H1 (cell line): ENCODE measurements at regions not wholly inside any gene's neighbourhood (a gene's known extent, or its start where the extent isn't known, plus 50 kb on each side); places are given as distances from the start of the nearest gene placed in this dataset.

Source experiments
- CTCF ChIA-PET: fragments of 300-600 bp; sonication (Branson Sonifier 250); formaldehyde crosslinking; loops from one replicate; lab custom pipeline; 2021; ENCODE audit not compliant: partially characterized antibody; lab: Charles Lee
- POLR2A ChIA-PET: fragments of 300-600 bp; sonication (Branson Sonifier 250); formaldehyde crosslinking; loops from one replicate; lab custom pipeline; 2021; ENCODE audit warnings: inconsistent platforms; ENCODE audit not compliant: partially characterized antibody; lab: Charles Lee
- DNase-seq, 2 experiments: peaks; one replicate each; pipeline versions ENCODE4 v3.0.0 to v3.0.0-alpha.2; 2010 to 2022; ENCODE audit warnings: low spot score in 2 of 2, low read depth in 1 of 2, mixed read lengths in 1 of 2
- FAIRE-seq: peaks from 2 replicates; lab custom pipeline; 2011; peaks lifted over from hg19 to GRCh38; lab: Jason Lieb, UNC
- H2AFZ ChIP-seq: 2 replicates; pipeline ENCODE4 v1.8.1; 2012; ENCODE audit warnings: low read length, inconsistent platforms
- H2AK5ac ChIP-seq: 2 replicates; pipeline ENCODE4 v1.6.1; 2013; ENCODE audit warnings: low read depth, low read length
- H2BK120ac ChIP-seq: replicated peaks from 2 replicates; pipeline ENCODE3; 2013; ENCODE audit warnings: low read depth, low read length, inconsistent platforms
- H2BK12ac ChIP-seq: 2 replicates; pipeline ENCODE4 v1.6.1; 2013; ENCODE audit warnings: low read depth, low read length
- H2BK15ac ChIP-seq: 2 replicates; pipeline ENCODE4 v1.6.1; 2013; ENCODE audit warnings: low read length
- H2BK20ac ChIP-seq: 2 replicates; pipeline ENCODE4 v1.6.1; 2013; ENCODE audit warnings: low read length
- H2BK5ac ChIP-seq: 2 replicates; pipeline ENCODE4 v1.6.1; 2013; ENCODE audit warnings: low read depth, low read length
- H3K14ac ChIP-seq: 2 replicates; pipeline ENCODE4 v1.6.1; 2013; ENCODE audit warnings: inconsistent platforms; ENCODE audit not compliant: insufficient read length
- H3K18ac ChIP-seq: 2 replicates; pipeline ENCODE4 v1.6.1; 2013; ENCODE audit warnings: low read length; ENCODE audit errors: extremely low read depth
- H3K23ac ChIP-seq: 2 replicates; pipeline ENCODE4 v1.6.1; 2013; ENCODE audit warnings: inconsistent platforms; ENCODE audit not compliant: insufficient read length
- H3K23me2 ChIP-seq: 2 replicates; pipeline ENCODE4 v1.6.1; 2013; ENCODE audit warnings: low read depth, low read length
- H3K27ac ChIP-seq: 2 replicates; pipeline ENCODE4 v1.6.1; 2011; ENCODE audit warnings: low read depth, low read length, inconsistent platforms
- H3K27me3 ChIP-seq, 4 experiments: replicated peaks in 1 of 4; 1 replicate in 1 of 4; 2 replicates in 3 of 4; pipeline versions ENCODE4 v1.6.1 to v1.8.1; 2011 to 2013; ENCODE audit warnings: low read length in 3 of 4, mild to moderate bottlenecking in 3 of 4, inconsistent platforms in 2 of 4, mixed read lengths in 2 of 4, moderate library complexity in 1 of 4; ENCODE audit not compliant: control insufficient read depth in 3 of 4, insufficient read depth in 3 of 4; ENCODE audit errors: extremely low read depth in 1 of 4
- H3K36me3 ChIP-seq, 4 experiments: 2 replicates each; pipeline versions ENCODE4 v1.6.1 to v1.8.1; 2011 to 2013; ENCODE audit warnings: mild to moderate bottlenecking in 4 of 4, low read length in 3 of 4, moderate library complexity in 2 of 4, control low read depth in 1 of 4, inconsistent platforms in 1 of 4; ENCODE audit not compliant: insufficient read depth in 4 of 4, control insufficient read depth in 2 of 4
- H3K4ac ChIP-seq: replicated peaks from 2 replicates; pipeline ENCODE3; 2013; ENCODE audit warnings: low read length, low read depth, mixed read lengths, inconsistent platforms; ENCODE audit not compliant: insufficient read length
- H3K4me1 ChIP-seq, 4 experiments: replicated peaks in 1 of 4; 1 replicate in 1 of 4; 2 replicates in 3 of 4; pipeline versions ENCODE4 v1.6.1 to v1.8.1; 2011 to 2013; ENCODE audit warnings: low read length in 3 of 4, inconsistent platforms in 2 of 4, mixed read lengths in 1 of 4; ENCODE audit not compliant: insufficient read depth in 4 of 4, control insufficient read depth in 3 of 4
- H3K4me2 ChIP-seq, 2 experiments: 2 replicates each; pipeline versions ENCODE4 v1.6.1 to v1.8.1; 2011 to 2013; ENCODE audit warnings: low read depth in 2 of 2, low read length in 2 of 2, control low read depth in 1 of 2, inconsistent platforms in 1 of 2, mild to moderate bottlenecking in 1 of 2; ENCODE audit not compliant: insufficient read depth in 1 of 2
- H3K4me3 ChIP-seq, 4 experiments: fragments of 200-600, 300-600 bp in 1 of 4; sonication (generic), shearing (Covaris generic), sonication (Bioruptor Twin) in 1 of 4; 2 replicates each; pipeline versions ENCODE4 v1.5.1 to v1.8.1; 2011 to 2016; ENCODE audit warnings: low read length in 4 of 4, low read depth in 3 of 4, control low read depth in 2 of 4, inconsistent platforms in 2 of 4, mild to moderate bottlenecking in 2 of 4, mixed read lengths in 1 of 4, moderate library complexity in 1 of 4; ENCODE audit not compliant: insufficient read depth in 2 of 4; ENCODE audit errors: extremely low read depth in 1 of 4
- H3K56ac ChIP-seq: replicated peaks from 2 replicates; pipeline ENCODE3; 2013; ENCODE audit warnings: low read depth, mild to moderate bottlenecking, mixed read lengths, low read length, inconsistent platforms; ENCODE audit not compliant: insufficient read length
- H3K79me1 ChIP-seq: 2 replicates; pipeline ENCODE4 v1.6.1; 2013; ENCODE audit warnings: low read depth, low read length, control low read depth
- H3K79me2 ChIP-seq, 2 experiments: 2 replicates each; pipeline versions ENCODE4 v1.6.1 to v1.8.1; 2012 to 2013; ENCODE audit warnings: low read length in 2 of 2, mild to moderate bottlenecking in 2 of 2, inconsistent platforms in 1 of 2; ENCODE audit not compliant: insufficient read depth in 2 of 2, control insufficient read depth in 1 of 2
- H3K9ac ChIP-seq, 4 experiments: replicated peaks in 1 of 4; 1 replicate in 1 of 4; 2 replicates in 3 of 4; pipeline versions ENCODE4 v1.6.1 to v1.8.1; 2011 to 2013; ENCODE audit warnings: low read depth in 3 of 4, low read length in 3 of 4, control low read depth in 2 of 4, mild to moderate bottlenecking in 2 of 4, moderate library complexity in 2 of 4, inconsistent platforms in 1 of 4; ENCODE audit errors: extremely low read depth in 1 of 4
- H3K9me3 ChIP-seq, 2 experiments: 2 replicates each; pipeline versions ENCODE4 v1.6.1 to v1.8.1; 2012 to 2013; ENCODE audit warnings: mild to moderate bottlenecking in 2 of 2, moderate library complexity in 2 of 2, control low read depth in 1 of 2, inconsistent platforms in 1 of 2, low read depth in 1 of 2, low read length in 1 of 2, mixed read lengths in 1 of 2; ENCODE audit not compliant: insufficient read depth in 2 of 2
- H4K20me1 ChIP-seq, 2 experiments: replicated peaks in 1 of 2; 2 replicates each; pipeline versions ENCODE3 to v1.8.1; 2011 to 2013; ENCODE audit warnings: inconsistent platforms in 2 of 2, low read length in 2 of 2, mild to moderate bottlenecking in 1 of 2; ENCODE audit not compliant: insufficient read depth in 2 of 2, control insufficient read depth in 1 of 2
- H4K5ac ChIP-seq: 2 replicates; pipeline ENCODE4 v1.6.1; 2013; ENCODE audit warnings: low read length, low read depth, mixed read lengths, inconsistent platforms; ENCODE audit not compliant: insufficient read length
- H4K8ac ChIP-seq: 2 replicates; pipeline ENCODE4 v1.8.0; 2013; ENCODE audit warnings: mild to moderate bottlenecking, moderate library complexity, low read length, inconsistent platforms; ENCODE audit not compliant: insufficient read depth; ENCODE audit errors: extremely low read depth
- H4K91ac ChIP-seq: replicated peaks from 2 replicates; pipeline ENCODE3; 2013; ENCODE audit warnings: low read length, mixed read lengths, inconsistent platforms; ENCODE audit not compliant: insufficient read length
- ASH2L ChIP-seq: fragments of 200-600, 300-600 bp; sonication (generic); IDR thresholded peaks from one replicate; pipeline ENCODE4 v1.7.1; 2017; ENCODE audit warnings: low read length
- BRCA1 ChIP-seq: IDR thresholded peaks from 2 replicates; pipeline ENCODE4 v1.6.1; 2012; ENCODE audit warnings: low read depth, low read length, improper control_type of control experiment
- CTCF ChIP-seq, 3 experiments: IDR thresholded peaks; 1 replicate in 2 of 3; 2 replicates in 1 of 3; pipeline versions ENCODE4 v1.5.1 to v1.6.1; 2011; ENCODE audit warnings: low read length in 3 of 3, mild to moderate bottlenecking in 3 of 3, inconsistent platforms in 2 of 3, low read depth in 1 of 3, moderate library complexity in 1 of 3; ENCODE audit not compliant: insufficient read depth in 1 of 3; ENCODE audit errors: control extremely low read depth in 1 of 3
- EZH2 ChIP-seq: fragments of 200-600 bp; sonication (generic); IDR thresholded peaks from 2 replicates; pipeline ENCODE4 v1.7.1; 2012; ENCODE audit warnings: low read depth, mild to moderate bottlenecking, moderate library complexity, low read length, inconsistent platforms; ENCODE audit not compliant: severe bottlenecking
- KDM1A ChIP-seq: fragments of 200-600, 300-600 bp; sonication (generic); IDR thresholded peaks from 2 replicates; pipeline ENCODE4 v1.7.1; 2016; ENCODE audit warnings: mild to moderate bottlenecking, low read length, borderline replicate concordance
- NANOG ChIP-seq: IDR thresholded peaks from 2 replicates; pipeline ENCODE4 v1.6.1; 2011; ENCODE audit warnings: low read length, low read depth, mild to moderate bottlenecking, inconsistent platforms; ENCODE audit not compliant: insufficient read depth, poor library complexity, severe bottlenecking
- POU5F1 ChIP-seq: IDR thresholded peaks from 2 replicates; pipeline ENCODE4 v1.6.1; 2011; ENCODE audit warnings: low read depth, mild to moderate bottlenecking, low read length, moderate library complexity
- RFX5 ChIP-seq: IDR thresholded peaks from 2 replicates; pipeline ENCODE4 v1.6.1; 2011; ENCODE audit warnings: low read depth, low read length, improper control_type of control experiment, borderline replicate concordance
- SP1 ChIP-seq: IDR thresholded peaks from 2 replicates; pipeline ENCODE4 v1.6.1; 2011; ENCODE audit warnings: low read depth, low read length
- SUZ12 ChIP-seq: fragments of 200-600 bp; sonication (generic); IDR thresholded peaks from 2 replicates; pipeline ENCODE4 v1.6.1; 2012; ENCODE audit warnings: mild to moderate bottlenecking, inconsistent platforms, low read length, moderate library complexity, mixed read lengths
- ZNF274 ChIP-seq: IDR thresholded peaks from 2 replicates; pipeline ENCODE4 v1.7.0; 2012; ENCODE audit warnings: low read length, borderline replicate concordance; ENCODE audit errors: extremely low read depth
- WGBS, 2 experiments: shearing (Covaris generic) in 1 of 2; methylation state at CpG; one replicate each; pipeline versions ENCODE4 v1.1.6 to v1.1.7; 2013 to 2015; ENCODE audit warnings: low lambda C conversion rate in 2 of 2, mixed read lengths in 2 of 2, inconsistent platforms in 1 of 2, low coverage in 1 of 2, missing lambda C conversion rate in 1 of 2; ENCODE audit not compliant: insufficient replicate concordance in 2 of 2, insufficient coverage in 1 of 2, insufficient read length in 1 of 2; ENCODE audit errors: extremely low coverage in 1 of 2, missing lambda C conversion rate in 1 of 2; 5-methylcytosine and 5-hydroxymethylcytosine counted together

- H3K36me3 ChIP-seq = no peaks in the 10 kb centered on the region
- no peak overlapping the region for H3K4me2 ChIP-seq
- 78% methylated on average over 4 of the region's 4 CpGs; no CpG with 5 or more reads in 1 of the 2 experiments for WGBS, 2 experiments
- POLR2A ChIA-PET = no interaction called here
- H3K23me2 ChIP-seq = no peaks in the 10 kb centered on the region
- no peak overlapping the region for H2BK15ac ChIP-seq
- H4K8ac ChIP-seq = peak overlapping the region; percentile 16; the same call in 1 of the 2 replicates
- no peaks in the 10 kb centered on the region for H3K79me1 ChIP-seq
- no peak overlapping the region for H3K18ac ChIP-seq
- no peak overlapping the region for H3K56ac ChIP-seq
- H2BK12ac ChIP-seq = no peak overlapping the region
- H3K23ac ChIP-seq = no peak overlapping the region
- H3K4me3 ChIP-seq = no peak overlapping the region
- no peaks in the 10 kb centered on the region for H3K27me3 ChIP-seq
- no peak overlapping the region for H2BK20ac ChIP-seq
- no peak overlapping the region for H2BK120ac ChIP-seq
- CTCF ChIA-PET = interaction anchor here (1.1 kb wide), 1 partner anchor 18 kb away, joined by 4 read pairs; no protein-coding TSS in a partner anchor
- no peak overlapping the region for H2BK5ac ChIP-seq
- no peak overlapping the region for H4K5ac ChIP-seq
- TF ChIP-seq POU5F1 (no peak), KDM1A (no peak), NANOG (no peak), SP1 (no peak), EZH2 (no peak), RFX5 (no peak), ASH2L (no peak), SUZ12 (no peak), BRCA1 (no peak), ZNF274 (no peak), CTCF (IDR thresholded peaks at IDR 0.05; ENCODE audit: control extremely low read depth in 1 of 3, insufficient read depth in 1 of 3, low read depth in 1 of 3, low read length in 3 of 3) (no peak)
- H3K9ac ChIP-seq = no peak overlapping the region
- no peak overlapping the region for H4K91ac ChIP-seq
- H4K20me1 ChIP-seq = no peaks in the 10 kb centered on the region
- no peaks in the 10 kb centered on the region for H3K4me1 ChIP-seq
- no peak overlapping the region for H3K14ac ChIP-seq
- peaks cover 0 to 2% of the 10 kb centered on the region in 2 experiments; a peak in 2 of 4 replicates for H3K9me3 ChIP-seq
- no peak overlapping the region for H3K4ac ChIP-seq
- H3K27ac ChIP-seq = no peak overlapping the region
- H2AK5ac ChIP-seq = no peak overlapping the region
- H3K79me2 ChIP-seq = no peaks in the 10 kb centered on the region
- DNase-seq = no peak
- FAIRE-seq = no peak
- no peak overlapping the region for H2AFZ ChIP-seq
Observed at GRCh38 chr20:24762791-24763350, 186.2 kb upstream of the CST7 start.
